ENCODE measurements at regions not wholly inside any gene's neighbourhood (a gene's known extent, or its start where the extent isn't known, plus 50 kb on each side); places are given as distances from the start of the nearest gene placed in this dataset.

DNA sequence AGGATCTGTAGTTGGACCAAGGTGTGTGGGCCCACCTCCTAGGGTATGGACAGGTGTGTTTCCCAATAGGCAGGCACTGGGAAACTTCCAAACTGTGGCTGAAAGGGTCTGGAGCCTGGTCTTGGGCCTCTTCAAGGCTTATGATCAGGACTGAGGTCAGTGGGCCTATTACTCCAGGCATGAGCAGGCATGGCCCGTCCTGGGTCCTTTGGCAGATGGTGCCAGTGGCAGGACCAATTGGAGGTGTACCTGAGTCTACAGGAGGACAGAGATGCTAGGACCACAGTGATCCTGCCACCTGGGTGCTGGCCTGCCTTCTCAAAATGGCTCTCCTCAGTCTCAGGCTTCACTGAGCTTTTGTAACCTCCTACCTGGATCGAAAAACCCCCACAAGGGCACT is 95.4 kb downstream of the RAB18 start:
- H3K4me3 Mint-ChIP-seq = no peak overlapping the region
- ATAC-seq (no peak), DNase-seq (no peak)
- no peak overlapping the region for H3K27ac Mint-ChIP-seq
- no peaks in the 10 kb centered on the region for H3K4me1 Mint-ChIP-seq
- peaks cover 0 to 10% of the 10 kb centered on the region in 2 donors for H3K9me3 Mint-ChIP-seq
- H3K27me3 Mint-ChIP-seq = no peaks in the 10 kb centered on the region

DNA sequence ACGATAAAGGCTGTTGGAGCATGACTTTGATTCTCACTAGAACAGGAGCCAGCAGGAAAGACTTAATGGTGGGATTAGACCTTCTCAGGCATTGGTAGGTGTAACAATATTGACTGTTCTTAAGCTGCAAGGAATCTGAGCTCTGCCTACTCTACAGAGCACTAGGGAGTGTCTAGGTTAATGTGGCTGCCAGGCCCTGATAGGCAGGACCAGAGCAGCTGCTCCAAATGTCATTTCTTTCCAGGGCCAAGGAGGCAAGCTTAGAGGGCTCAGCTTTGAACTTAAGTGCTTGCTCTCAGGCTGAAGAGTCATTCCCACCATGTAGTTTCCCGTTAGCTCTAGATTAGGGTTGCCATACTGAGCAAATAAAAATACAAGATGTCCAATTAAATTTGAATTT is 96.8 kb downstream of the RAB18 start:
- Mint-ChIP-seq H3K27me3 (no peaks in the 10 kb centered on the region), H3K9me3 (peaks cover 0 to 10% of the 10 kb centered on the region in 2 donors), H3K4me1 (no peaks in the 10 kb centered on the region), H3K4me3 (no peak overlapping the region), H3K27ac (no peak overlapping the region)
- no peak for ATAC-seq
- no peak for DNase-seq

DNA sequence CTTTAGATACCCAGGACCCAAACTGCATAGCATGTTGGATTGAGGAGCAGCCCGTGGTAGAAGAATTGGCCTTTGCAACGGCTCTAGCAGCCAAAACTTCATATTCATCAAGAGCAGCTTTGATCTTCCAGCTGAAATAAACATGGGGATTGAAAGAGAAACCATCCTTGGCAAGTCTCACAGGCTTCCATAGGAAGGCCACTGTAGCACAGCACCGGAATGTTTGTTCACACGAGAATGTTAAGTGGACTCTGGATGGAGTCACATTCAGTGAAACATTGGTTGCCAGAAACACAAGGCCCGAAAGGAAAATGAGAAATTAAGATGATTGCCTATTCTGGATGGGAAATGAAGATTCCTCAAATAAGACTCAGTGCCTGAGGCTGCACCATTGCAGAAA is 97.4 kb downstream of the RAB18 start:
- no peak for DNase-seq
- Mint-ChIP-seq H3K27ac (no peak overlapping the region), H3K27me3 (no peaks in the 10 kb centered on the region), H3K4me3 (no peak overlapping the region), H3K9me3 (peaks cover 0 to 5% of the 10 kb centered on the region in 2 donors), H3K4me1 (no peaks in the 10 kb centered on the region)
- no peak for ATAC-seq

DNA sequence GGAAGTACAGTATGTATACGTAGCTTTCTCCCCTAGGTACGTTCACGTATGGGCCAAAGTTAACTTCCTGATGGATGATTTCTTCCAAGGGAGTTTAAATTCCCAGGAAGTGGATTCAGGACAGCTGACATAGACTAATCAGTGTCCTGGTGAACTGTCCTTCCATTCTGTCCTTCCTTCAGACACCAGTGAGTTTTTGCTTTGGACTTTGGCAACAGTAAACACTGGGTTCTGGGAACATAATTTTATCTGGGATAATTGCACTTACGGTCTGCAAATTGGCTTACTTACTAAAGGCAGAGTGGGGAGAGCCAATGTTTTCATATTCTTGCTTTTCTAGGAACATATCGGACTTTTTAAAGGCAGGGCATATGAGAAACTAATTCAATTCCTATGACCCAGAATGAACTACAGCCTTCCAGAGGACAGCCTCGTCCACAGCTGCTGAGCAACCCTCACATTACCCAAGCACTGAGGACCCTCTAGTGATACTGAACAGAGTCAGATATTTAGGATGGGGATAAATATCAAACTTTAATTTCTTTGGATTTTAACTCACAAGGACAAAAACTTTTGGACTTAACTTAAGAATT is 97.9 kb downstream of the RAB18 start:
- Mint-ChIP-seq H3K4me1 (no peaks in the 10 kb centered on the region), H3K27me3 (no peaks in the 10 kb centered on the region)
- no peak for ATAC-seq

DNA sequence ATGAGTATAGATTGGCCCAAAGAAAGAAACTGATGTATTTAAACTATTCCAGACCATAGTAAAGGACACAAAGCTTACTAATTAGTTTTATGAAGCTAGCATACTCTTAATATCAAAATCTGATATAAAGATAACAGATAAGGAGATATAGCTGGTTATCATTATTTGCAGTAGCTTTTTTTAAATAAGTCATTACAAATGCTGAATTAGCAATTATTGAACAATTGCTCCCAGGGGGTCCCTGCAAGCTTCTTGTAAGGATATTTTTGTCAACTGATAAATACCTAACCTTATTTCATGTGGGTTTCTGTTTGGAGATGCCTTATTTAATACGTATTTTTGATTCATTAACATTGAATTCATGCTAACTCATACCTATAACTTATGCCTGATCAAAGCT is 99.0 kb downstream of the RAB18 start:
- no peak overlapping the region for H3K27ac Mint-ChIP-seq
- H3K27me3 Mint-ChIP-seq = no peaks in the 10 kb centered on the region
- no peaks in the 10 kb centered on the region for H3K4me1 Mint-ChIP-seq
- H3K9me3 Mint-ChIP-seq = peaks cover 0 to 5% of the 10 kb centered on the region in 2 donors
- ATAC-seq (no peak), DNase-seq (no peak)
- H3K4me3 Mint-ChIP-seq = no peak overlapping the region

More for the DNA sequence above, 97.9 kb downstream of the RAB18 start:
- Mint-ChIP-seq H3K4me3 (no peak overlapping the region), H3K9me3 (peaks cover 0 to 5% of the 10 kb centered on the region in 2 donors), H3K27ac (no peak overlapping the region)
- DNase-seq = no peak

DNA sequence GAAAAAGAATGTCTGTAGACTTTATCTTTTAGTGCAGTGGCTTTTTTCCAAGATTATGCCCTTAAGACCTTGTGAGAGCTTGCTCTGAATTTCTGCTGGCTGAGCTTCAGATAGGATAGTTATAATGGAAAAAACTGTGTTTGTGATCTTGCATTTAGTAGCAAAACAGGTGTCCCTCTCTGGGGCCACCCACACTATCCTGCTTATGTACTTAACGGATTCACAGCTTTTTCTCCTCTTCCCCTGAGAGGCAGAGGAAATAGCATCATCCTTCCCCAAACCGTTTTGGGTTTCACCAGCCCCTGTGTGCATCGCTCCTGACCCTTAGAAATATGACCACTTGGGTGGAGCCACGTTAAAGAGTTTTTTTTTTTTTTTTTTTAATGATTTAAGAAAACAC is 101.2 kb downstream of the RAB18 start:
- Mint-ChIP-seq H3K9me3 (no peaks in the 10 kb centered on the region), H3K27me3 (no peaks in the 10 kb centered on the region), H3K27ac (no peak overlapping the region), H3K4me3 (no peak overlapping the region), H3K4me1 (no peaks in the 10 kb centered on the region)
- DNase-seq (no peak), ATAC-seq (no peak)

DNA sequence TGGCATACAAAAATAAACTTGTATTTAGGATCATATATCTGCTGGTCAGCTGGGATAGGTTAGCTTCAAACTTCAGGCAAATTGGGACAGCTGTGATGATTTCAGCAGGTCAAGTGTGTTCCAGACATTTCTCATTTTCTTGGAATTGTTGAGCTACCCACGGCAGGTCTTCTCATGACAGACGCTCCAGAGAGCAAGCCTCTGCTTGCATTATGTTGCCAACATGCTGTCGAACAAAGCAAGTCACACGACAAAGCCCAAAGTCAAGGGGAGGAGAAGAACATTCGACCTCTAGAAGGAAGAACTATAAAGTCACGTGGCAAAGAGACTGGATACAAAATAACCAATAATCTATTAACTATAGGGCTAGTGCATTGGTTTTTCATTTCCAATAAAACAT is 103.5 kb downstream of the RAB18 start:
- no peaks in the 10 kb centered on the region for H3K27me3 Mint-ChIP-seq
- H3K4me1 Mint-ChIP-seq = no peaks in the 10 kb centered on the region
- no peak overlapping the region for H3K4me3 Mint-ChIP-seq
- ATAC-seq (no peak), DNase-seq (no peak)
- H3K9me3 Mint-ChIP-seq = no peaks in the 10 kb centered on the region
- H3K27ac Mint-ChIP-seq = no peak overlapping the region

DNA sequence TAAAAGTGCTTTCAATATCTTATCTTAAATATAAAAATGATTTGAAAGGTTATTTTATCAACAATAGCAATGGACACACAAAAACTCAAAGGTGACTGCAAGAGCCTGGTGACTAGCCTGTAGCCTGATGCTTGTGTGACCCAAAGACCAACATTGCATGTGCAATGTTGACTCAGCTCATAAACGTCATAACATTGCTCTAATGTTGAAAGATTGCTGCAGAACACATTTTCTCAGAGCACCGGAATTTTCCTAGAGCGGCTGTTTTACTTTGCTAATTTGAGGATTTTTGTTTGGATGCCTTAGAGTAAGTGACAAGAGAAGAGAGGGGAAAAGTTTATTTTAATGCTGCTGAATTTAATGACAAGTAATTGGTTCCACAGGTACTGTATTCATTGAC is 107.1 kb downstream of the RAB18 start:
- Mint-ChIP-seq H3K4me3 (no peak overlapping the region), H3K27ac (no peak overlapping the region), H3K4me1 (no peaks in the 10 kb centered on the region), H3K27me3 (no peaks in the 10 kb centered on the region), H3K9me3 (no peaks in the 10 kb centered on the region)
- DNase-seq (no peak), ATAC-seq (no peak)

DNA sequence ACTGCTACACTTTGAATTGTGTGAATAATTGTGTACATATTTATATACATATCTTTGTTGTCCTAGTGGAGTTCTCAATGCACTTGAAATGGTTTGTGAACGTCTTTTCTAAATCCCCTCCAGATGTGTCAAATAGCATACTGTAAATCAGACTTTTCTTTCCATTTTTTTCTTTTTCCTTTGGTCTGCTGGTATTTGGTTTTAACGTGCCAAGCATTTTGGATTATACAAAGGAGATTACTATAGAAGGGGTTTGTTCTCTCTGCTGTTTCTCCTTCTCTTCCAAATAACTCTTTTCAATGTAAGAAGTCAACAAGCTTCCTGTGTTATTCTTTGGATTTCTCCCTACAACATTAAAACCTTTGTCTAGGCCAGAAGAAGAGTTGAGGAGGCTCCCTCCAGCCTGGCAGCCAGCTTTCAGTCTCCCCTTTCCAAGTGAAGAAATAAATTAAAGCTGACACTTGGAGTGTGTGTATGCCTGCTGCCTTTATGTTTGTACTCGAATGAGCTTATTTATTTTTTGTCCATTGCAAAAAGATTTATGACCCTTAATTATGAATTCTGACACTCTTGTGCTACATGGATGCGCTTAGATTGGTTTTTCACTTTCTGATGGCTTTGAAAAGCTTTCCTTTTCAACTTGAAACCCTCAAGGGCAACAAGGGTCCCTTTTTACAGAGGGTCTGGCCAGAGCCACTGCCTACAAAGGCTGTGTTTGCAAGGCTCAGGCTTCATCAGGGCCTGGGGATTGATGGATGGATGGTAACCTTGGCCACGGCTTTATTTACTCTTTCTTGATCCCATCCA is 107.8 kb downstream of the RAB18 start:
- no peak overlapping the region for H3K4me3 Mint-ChIP-seq
- DNase-seq = no peak
- no peaks in the 10 kb centered on the region for H3K9me3 Mint-ChIP-seq
- no peak for ATAC-seq
- no peaks in the 10 kb centered on the region for H3K4me1 Mint-ChIP-seq
- no peak overlapping the region for H3K27ac Mint-ChIP-seq
- H3K27me3 Mint-ChIP-seq = no peaks in the 10 kb centered on the region

DNA sequence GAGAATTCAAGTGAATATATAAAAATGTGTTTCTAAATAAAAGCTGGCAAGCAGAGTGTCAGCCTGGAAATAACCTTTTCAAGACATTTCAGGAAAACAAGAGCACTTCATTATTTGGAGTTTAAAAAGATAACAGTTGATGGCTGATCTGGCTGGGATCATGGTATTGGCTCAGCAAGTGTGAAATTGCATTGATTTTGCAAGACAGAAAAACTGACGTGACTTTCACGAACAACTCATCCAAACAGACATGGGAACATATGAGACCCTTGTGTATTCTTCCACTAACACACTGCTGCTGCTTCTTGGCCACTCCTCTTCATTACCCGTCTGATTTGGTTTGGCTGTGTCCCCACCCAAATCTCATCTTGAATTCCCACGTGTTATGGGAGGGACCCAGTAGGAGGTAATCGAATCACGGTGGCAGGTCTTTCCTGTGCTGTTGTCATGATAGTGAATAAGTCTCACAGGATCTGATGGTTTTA is 108.5 kb downstream of the RAB18 start:
- DNase-seq = no peak
- no peaks in the 10 kb centered on the region for H3K9me3 Mint-ChIP-seq
- H3K27me3 Mint-ChIP-seq = no peaks in the 10 kb centered on the region

DNA sequence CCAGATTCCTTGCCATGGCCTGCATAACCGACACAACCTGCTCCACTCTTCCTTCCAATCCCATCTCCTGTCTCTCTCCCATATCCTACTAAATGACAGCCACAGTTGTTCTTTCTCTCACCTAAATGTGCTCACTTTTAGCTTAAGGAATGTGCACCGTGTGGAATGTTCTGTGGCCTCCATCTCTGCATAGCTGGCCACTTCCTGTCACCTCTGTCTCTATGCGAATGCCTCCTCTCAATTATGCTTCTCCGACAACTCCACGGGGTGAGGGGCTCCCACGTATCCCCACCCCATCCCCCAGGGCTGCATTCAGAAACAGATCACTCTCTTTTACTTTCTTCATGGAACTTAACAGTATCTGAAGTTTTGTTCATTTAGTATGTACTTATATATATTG is 110.7 kb downstream of the RAB18 start:
- Mint-ChIP-seq H3K27me3 (no peaks in the 10 kb centered on the region), H3K27ac (no peak overlapping the region), H3K9me3 (peaks cover 0 to 6% of the 10 kb centered on the region in 2 donors), H3K4me3 (no peak overlapping the region), H3K4me1 (no peaks in the 10 kb centered on the region)
- ATAC-seq (no peak), DNase-seq (no peak)

More for the DNA sequence above, 108.5 kb downstream of the RAB18 start:
- no peak for ATAC-seq
- no peak overlapping the region for H3K27ac Mint-ChIP-seq
- no peak overlapping the region for H3K4me3 Mint-ChIP-seq
- H3K4me1 Mint-ChIP-seq = no peaks in the 10 kb centered on the region

DNA sequence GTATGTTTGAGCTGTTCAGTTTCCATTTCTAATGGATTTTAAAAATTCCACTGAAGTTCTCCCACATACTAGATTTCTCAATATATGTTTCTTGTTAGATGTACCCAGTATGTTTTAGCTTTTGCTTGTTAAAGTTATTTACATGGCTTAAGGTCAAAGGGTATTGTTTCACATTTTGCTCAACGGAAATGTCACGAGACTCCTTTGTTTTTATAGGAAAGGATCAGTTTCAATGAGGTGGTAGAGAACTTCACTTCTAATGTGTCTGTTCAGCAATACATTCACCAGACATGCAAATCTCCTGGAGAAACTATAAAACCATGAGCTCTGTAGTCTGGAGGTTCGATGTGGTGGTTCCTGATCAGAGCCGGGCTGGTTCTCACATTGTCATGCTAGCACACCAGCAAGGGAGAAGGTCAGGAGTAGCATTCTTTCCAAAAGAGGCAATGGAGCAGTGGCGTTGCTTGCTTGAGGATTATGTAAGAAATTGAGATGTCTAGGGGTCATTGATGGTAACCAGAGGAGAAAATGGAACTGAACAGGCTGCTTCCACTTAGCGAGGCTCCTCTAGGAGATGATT is 114.0 kb downstream of the RAB18 start:
- Mint-ChIP-seq H3K27me3 (no peaks in the 10 kb centered on the region), H3K27ac (peak overlapping the region in 1 of 2 donors; percentile 29), H3K4me1 (no peaks in the 10 kb centered on the region), H3K4me3 (no peak overlapping the region), H3K9me3 (peaks cover 0 to 6% of the 10 kb centered on the region in 2 donors)
- ATAC-seq (no peak), DNase-seq (no peak)

DNA sequence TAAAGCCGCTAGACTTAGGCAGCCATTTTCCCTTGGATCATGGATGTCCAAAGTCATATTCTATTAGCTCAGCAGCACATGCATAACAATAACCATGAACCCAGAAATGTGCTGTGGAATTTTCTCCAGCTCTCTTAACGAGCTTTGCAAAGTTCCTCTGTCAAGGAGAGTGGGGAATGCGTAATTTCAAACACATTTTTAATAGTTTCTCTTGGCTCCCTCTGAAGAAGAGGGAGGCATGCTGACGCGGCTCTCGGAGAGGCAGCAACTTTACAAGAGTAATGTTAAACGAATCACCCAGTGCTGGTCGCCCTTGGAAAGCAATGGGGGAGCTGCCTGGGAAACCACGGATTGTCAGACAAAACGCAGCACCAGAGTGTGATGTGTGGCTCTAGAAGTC is 114.8 kb downstream of the RAB18 start:
- ATAC-seq (no peak), DNase-seq (no peak)
- Mint-ChIP-seq H3K4me3 (no peak overlapping the region), H3K9me3 (peaks cover 0 to 6% of the 10 kb centered on the region in 2 donors), H3K27me3 (peaks cover 6% of the 10 kb centered on the region), H3K4me1 (no peaks in the 10 kb centered on the region), H3K27ac (no peak overlapping the region)

DNA sequence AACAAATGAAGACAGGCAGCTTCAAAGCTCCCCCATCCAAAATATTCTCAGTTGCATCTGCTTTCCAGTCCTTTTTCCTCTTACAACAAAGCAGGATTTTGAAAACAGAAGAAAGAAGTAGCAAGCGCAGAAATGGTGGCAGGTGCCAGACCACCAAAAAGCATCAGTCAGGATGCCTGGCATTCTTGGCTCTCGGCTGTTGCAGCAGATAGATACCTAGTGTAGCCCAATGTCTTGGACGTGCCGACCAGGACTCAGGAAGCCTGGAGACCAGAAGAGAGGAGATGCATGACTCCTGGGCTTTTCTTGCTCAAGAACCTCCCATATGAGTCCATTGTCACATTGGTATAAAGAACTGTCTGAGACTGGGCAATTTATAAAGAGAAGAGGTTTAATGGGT is 115.2 kb downstream of the RAB18 start:
- DNase-seq = no peak

DNA sequence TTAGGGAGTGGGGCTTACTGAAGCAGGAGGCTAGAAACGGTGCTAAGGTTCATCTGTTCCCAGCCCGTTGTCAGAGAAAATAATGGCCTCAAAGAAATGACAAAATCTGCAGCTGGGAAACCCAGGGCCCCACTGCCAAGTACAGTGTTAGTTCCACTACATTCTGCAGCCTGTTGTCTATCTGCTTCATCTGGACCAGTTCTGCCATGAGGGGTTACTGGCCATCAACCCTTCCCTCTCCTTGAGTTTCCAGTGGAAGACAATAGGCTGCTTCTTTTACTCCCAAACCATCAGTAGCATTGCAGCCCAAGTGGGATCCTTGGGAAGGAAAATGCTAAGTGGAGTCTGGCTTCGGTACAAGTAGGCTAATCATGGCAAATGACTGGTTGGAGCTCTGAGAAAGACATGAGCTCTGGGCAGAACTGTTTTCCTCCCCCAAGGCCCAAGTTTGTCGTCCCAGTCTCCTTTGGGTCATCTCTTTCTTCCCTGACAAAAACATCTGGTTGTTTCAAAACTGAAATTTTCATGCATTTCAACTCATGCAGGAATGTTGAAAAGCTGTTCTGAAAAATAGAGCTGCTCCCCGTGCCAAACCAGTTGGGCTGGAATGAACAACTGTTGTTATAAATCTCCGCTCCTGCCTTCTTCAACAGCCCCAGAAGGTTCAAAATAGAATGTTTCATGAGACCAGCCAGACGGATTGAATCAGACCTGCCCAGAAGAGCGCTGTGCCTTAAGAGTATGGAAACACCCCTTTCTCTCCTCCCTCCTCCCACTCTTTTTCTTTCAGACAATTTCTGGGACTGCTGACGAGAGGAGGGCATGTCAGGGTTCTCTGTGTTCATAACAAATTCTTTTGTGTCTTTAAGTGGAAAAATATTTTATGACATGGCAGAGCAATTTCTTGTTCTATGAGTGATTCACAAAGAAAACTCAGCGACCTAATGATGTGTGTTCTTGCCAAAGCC is 116.6 kb downstream of the RAB18 start:
- peaks cover 0 to 6% of the 10 kb centered on the region in 2 donors for H3K9me3 Mint-ChIP-seq
- H3K4me3 Mint-ChIP-seq = no peak overlapping the region
- H3K27ac Mint-ChIP-seq = no peak overlapping the region
- no peak for ATAC-seq
- peaks cover 23% of the 10 kb centered on the region for H3K27me3 Mint-ChIP-seq
- no peak for DNase-seq
- no peaks in the 10 kb centered on the region for H3K4me1 Mint-ChIP-seq

More for the DNA sequence above, 115.2 kb downstream of the RAB18 start:
- Mint-ChIP-seq H3K4me3 (no peak overlapping the region), H3K9me3 (peaks cover 0 to 6% of the 10 kb centered on the region in 2 donors), H3K4me1 (no peaks in the 10 kb centered on the region), H3K27ac (no peak overlapping the region), H3K27me3 (peaks cover 10% of the 10 kb centered on the region)
- no peak for ATAC-seq

Measured in stimulated activated naive CD8-positive, alpha-beta T cell treated with anti-CD3 and anti-CD28 coated beads, Interleukin-15, amount 100 ng/mL, for 72 hours (primary cell).